ENCODE measurements at regions not wholly inside any gene's neighbourhood (a gene's known extent, or its start where the extent isn't known, plus 50 kb on each side); places are given as distances from the start of the nearest gene placed in this dataset.
"Not testable (repeated sequence)": the region's sequence is repeated elsewhere in the genome, so short reads cannot be mapped to it uniquely, and the experiment has no call there.

DNA sequence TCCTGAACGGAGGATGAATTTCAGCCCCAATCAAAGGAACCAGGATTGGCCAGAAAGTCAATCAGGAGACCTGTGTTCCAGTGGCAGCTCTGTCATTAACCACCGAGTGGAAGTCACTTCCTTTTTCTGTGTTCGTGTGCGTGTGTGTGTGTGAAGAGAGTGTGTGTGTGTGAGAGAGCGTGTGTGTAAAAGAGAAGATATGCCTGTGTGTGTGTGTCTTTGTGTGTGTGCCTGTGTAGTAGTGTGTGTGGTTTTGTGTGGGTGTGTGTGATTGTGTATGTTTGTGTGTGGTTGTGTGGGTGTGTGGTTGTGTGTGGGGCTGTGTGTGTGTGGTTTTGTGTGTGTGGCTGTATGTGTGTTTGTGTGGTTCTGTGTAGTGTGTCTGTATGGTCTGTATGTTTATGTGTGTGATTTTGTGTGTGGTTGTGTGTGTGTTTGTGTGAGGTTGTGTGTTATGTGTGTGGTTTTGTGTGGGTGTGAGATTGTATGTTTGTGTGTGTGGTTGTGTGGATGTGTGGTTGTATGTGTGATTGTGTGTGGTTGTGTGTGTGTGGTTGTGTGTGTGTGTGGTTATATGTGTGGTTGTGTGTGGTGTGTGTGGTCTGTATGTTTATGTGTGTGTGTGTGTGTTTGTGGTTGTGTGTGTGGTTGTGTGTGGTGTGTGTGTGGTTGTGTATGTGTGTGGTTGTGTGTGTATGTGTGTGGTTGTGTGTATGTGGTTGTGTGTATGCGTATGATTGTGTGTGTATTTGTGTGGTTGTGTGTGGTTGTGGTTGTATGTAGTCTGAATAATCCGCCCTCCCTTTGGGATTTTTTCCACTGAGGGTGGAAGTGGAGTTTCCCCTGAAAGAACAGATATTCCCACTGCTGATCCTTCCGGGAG lies 314.4 kb downstream of the SHQ1 start:
- DNase-seq = no peak

DNA sequence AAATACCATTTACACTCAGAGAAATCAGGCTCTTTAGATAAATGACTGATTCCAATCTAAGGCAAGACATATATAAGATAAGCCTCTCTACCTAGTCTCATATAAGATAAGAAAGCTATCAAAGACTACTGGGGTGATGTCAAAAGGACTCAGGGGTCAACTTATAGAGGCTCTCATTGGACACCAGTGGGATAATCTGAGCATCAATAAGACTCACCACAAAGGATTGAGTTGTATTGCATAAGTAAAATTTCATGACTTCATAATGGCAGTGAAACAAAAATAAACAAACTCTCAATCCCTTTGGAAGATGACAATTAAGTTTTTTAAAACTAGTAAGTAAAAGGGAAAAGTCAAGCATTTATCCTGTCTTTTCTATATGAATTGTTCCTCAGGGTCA lies 317.8 kb downstream of the SHQ1 start:
- DNase-seq = no peak

DNA sequence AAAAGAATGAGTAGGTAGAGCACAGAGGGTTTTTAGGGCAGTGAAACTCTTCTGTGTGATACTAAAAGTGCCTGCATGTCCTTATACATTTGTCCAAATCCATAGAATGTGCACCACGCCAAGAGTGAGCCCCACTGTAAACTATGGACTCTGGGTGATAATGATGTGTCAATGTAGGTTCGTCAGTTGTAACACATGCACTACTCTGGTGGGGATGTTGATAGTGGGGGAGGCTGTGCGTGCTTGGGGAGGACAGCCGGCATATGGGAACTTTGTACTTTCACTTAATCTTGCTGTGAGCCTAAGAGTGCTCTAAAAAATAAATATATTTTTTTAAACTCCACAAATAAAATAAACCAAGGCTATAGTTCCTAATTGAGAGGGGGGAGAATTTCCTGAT lies 319.2 kb downstream of the SHQ1 start:
- DNase-seq = no peak

DNA sequence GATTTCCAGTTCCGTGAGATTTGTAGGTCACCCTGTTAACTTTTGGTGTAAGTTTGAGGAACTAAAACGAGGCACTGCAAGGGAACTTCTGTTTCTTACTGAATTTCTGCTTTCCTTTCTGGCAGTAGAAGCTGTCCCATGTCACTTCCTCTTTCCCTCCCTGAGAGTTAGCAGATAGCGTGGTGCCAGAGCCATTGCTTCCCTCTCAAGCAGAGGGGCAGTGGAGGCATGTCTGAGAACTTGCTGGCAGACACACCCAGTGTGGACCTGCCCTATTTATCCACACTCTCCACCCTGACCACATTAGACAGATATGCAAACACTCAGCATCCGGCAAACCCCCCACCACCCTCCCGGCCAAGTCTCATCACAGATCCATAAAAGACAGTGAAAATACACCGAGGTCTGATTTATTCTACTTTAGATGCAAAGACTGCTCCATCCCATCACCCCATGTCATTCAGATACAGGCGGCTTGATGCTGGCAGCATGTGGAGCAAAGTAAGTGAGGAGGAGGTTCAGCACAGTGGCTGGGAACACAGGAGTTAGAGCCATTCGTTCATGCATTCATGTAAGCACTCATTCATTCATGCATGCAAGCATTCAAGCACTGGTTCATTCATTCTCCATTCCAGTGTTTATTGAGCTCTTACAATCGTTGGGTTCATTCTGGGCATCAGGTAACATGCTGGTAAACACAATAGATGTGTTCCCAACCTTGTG lies 324.7 kb downstream of the SHQ1 start:
- DNase-seq = no peak

DNA sequence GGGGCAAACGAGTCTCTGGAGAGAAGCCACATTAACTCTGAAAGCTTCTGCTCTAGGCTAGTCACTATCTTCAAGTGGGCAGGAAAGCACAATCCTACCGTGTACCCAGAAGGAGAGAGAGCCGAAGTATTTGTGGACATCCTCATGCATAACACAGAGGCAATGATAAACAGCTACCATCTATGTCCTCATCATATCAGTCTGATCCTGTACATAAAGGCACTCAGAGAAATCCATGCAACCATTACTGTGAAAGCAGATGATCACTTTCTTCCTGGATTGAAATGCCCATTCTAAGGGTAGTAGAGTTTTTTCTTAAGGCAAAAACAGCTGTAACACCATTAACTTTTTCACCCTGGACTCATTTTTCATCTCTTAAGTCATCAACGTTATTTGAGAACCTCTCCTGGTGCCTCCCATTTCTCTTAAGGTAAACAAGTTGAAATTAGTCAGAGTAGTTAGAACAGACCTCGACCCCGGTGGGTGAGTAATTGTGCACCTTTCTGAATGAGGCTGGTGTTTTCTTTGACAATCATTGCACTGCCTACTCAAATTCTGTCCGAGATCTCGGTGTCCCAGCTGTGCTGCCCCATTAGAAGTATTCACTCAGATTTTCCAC lies 327.4 kb downstream of the SHQ1 start:
- no peak for DNase-seq

DNA sequence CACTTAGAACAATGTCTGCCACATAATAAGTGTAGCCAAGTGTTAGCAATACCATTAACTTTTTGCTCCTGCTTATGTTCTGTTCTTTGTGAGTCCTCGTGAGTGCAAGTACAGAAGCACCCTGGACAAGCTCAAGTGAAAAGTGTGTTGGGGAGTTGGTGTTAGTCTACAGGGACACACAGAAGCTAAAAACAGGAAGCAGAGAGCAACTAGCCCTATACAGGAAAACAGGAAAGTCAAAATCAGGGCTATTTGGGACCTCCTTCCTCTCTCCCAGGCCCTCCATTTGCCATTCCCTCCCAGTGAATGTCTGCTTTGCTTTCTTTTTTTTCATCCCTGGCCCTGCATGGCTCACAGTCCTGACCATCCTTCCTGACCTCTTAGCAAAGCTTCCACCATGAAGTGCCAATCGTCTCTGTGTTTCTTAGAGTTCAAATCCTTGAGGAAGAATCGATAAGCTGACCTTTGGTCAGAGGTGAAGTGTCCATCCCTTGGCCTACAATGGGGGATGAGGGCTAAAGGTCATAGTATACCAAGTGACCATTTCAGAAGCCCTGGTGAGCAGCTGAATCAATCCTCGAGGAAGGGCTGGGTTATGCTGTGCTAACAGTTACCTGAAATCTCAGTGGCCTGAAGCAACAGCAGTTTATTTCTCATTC lies 328.2 kb downstream of the SHQ1 start:
- DNase-seq = no peak

DNA sequence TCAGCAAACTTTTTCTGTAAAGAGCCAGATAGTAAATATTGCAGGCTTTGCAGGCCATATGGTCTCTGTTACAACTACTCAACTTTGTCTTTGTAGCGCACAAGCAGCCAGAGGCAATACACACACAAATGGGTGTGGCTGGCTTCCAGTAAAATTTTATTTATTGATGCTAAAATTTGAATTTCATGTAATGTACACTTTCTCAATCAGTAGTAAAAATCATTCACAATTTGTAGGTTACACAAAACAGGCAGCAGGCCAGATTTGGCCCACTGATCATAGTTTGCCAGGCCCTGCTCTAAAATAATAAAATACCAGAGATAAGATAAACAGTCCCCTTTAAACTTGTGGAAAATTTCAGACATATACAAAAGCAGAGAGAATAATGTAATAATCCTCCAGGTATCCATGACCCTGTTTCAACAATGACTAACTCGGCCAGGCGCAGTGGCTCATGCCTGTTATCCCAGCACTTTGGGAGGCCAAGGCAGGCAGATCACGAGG lies 330.3 kb downstream of the SHQ1 start:
- no peak for DNase-seq

DNA sequence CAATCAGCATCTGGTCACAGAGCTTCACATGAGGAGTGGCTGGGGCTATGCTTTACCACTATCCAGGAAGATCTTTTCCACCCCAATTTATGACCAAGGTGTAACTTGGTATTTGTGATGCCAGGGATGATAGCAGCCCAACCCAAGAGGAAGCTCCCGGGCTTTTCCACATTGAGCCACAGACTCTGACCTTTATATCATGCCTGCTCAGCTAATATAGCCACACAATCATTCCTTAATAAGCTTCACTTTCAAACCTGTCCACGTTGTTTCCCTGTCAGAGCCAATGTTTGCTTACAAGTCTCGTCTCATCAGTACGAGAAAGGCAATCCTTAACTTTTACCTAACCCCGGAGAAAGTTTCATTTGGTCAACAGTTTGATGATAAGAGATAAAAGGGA lies 330.9 kb downstream of the SHQ1 start:
- DNase-seq = no peak

DNA sequence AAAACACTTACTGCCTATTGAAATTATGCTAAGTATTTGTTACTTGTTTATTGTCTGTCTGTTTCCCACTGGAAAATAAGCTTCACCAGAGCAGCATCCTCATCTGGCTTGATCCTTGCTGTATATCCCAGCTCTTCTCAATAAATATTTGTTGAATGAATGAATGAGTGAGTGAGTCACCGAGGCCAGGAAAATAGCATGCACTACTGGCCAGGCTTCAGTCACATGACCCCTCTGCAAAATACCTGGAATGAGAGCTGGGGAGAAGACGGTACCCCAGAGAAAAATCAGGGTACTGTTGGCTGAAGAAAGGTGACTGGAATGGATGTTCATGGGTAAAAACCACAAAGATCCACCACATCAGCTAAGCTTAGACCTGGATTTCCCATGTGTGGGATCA lies 331.9 kb downstream of the SHQ1 start:
- DNase-seq = no peak

DNA sequence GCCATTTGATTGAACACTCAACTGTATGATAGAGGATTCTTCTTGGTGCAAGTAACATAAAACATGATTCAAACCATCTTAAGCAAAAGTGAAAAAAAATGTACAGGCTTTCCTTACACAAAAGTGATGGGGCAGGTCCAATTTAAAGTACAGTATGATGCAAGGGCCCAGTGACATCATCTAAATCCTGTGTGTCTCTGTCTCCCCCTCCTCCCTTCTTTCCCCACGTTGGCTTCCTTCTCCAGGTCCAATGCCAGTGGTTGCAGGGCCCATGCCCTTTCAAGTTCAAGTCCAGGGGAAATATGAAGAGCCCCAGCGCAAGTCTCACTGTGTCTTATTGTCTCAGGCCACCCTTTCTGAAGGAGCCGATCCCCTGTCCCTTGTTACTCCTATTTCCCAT lies 332.3 kb downstream of the SHQ1 start:
- DNase-seq = no peak

DNA sequence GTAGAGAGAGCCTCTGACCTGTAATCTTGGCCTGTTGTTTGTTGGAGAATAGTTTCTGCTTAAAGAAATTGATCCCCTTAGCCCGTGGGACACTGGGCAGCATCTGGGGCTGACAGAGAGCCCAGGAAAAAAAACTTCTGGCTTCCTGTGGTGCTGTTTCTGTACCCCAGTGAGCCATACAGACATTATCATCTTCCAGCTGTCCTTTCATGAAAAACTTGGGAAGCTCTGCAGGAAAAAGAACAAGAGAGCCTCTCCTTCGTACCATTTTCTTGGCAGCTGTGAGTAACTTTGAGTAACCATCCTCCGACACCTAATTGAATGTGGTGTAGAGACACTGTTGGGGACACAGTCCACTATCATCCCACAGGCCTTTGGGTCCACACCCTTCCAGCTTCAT lies 333.0 kb downstream of the SHQ1 start:
- no peak for DNase-seq

DNA sequence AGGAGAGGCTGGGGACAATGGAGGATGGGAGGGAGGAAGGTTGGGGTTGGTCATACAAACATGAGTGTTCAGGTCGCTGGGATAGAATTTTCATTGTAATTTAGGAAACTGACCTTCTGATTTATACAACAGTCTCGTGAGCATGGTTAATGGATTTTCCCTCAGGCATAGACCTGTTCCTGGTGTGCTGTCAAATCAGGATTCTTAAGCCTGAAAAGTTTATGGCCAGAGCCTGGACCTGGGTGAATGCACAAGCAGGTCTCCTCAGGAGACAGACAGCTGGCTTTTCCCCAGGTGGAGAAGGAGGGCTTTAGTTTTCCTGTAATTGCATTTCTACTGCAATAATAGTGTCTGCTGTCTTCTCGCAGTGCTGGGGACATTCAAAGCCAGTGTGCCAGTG lies 338.0 kb downstream of the SHQ1 start:
- no peak for DNase-seq

DNA sequence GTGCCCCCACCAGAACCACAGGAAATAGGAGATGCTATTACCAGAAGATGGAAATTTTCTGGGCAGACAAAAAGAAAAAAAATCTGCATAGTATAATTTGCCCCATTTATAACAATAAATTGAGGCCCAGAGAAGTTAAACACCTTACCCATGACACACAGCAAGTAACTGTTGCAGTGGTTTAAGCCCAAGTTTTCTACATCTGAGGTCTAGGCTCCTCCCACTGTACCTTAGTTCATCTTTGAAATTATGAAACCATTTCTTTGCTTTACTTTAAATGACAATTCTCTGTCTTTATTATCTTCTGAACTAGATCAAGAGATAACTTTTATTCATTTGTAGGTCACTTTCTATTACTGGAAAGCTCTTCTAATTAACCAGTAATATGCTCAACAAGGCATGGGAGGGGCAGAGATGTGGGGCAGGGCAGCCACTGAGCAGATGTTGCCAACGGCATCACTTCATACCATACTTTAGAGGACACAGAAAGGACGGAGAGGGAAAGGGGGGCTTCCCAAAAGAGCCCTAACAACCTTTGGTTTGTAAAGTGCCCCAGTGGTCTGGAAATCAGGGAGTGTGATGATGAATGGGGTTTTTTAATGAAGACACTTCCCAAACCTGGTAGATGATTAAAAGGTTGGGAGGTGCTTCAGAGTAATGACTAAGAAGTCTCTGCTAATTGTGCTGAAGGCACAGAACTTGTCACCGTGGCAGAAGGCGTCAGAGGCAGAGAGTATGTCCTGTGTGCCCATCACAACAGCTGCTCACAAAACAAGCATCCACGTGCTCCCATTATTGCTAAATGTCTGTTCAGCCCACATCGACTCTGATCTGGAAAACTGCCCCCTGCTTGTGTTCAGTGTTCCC lies 342.5 kb downstream of the SHQ1 start:
- no peak for DNase-seq

DNA sequence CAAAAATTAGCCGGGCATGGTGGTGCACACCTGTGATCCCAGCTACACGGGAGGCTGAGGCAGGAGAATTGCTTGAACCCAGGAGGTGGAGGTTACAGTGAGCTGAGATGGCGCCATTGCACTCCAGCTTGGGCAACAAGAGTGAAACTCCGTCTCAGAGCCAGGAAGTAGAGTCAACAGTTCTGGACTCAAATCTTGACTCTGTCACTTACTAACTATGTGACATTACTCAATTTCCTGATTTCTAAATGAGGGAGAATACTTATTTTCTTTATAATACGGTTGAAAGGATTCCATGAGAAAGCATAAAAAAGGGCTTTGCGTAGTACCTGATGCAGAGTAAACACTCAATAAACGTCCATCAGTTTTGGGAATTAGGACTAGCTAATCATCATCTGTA lies 350.7 kb downstream of the SHQ1 start:
- DNase-seq = not testable (repeated sequence)

DNA sequence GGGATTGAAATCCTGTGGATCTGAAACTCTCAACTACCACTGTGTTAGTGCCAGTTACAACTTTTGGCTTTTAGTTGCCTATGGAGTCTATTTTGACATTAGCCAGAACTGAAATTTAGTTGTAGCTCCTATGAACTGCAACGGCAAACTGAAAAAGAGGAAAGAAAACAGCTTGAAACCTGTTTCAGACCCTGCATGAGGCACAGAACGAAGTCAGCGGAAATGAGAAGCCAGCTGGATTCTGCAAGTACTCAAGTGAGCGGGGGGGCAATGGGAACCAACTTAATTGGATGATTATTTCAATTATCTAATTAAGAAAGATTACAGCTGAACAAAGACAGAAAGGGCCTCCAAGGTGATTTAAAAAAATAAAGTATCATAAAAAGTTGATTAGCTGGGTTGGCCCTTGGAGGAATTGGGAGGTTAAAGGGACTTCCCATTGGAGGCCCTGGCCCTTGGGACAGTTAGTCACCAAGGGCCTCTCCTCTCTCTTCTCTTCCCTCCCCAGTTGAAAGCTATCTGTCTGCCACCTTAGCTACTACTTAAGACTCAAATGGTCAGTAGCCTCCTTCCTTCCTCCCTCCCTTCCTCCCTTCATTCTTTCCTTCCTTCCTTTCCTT lies 352.1 kb downstream of the SHQ1 start:
- DNase-seq = no peak

DNA sequence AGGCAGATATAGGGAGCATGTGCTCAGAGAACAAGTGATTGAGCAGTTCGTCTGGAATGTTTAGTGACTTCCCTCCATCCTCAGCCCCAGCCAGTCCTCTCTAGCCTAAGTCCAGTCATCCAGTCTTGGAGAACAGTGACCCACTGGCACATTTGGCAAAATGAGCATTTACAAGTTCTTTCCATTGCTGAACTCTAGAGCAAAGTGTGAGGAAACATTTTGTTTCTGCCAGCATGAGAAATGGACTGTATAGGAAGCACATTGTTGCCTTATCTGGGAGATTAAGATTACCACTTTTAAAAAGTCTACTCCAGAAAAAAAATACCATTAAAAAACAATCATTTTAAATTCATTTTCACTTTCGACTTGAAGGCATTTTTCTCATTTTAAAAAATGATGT lies 353.6 kb downstream of the SHQ1 start:
- no peak for DNase-seq

DNA sequence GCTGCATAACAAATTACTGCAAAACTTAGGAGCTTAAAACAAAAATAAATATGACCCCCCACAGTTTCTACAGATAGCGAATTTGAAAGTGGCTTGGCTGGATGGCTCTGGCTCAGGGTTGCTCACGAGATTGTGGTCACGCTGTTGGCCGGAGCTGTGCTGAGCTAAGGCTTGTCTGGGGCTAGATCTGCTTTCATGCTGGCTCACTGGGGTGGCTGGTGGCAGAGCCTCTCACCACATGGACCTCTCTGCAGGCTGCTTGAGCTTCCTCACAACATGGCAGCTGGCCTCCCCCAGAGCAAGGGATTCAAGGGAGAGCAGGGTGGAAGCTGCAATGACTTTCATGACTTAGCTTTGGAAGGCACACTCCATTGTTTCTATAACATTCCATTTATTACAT lies 354.1 kb downstream of the SHQ1 start:
- DNase-seq = no peak

DNA sequence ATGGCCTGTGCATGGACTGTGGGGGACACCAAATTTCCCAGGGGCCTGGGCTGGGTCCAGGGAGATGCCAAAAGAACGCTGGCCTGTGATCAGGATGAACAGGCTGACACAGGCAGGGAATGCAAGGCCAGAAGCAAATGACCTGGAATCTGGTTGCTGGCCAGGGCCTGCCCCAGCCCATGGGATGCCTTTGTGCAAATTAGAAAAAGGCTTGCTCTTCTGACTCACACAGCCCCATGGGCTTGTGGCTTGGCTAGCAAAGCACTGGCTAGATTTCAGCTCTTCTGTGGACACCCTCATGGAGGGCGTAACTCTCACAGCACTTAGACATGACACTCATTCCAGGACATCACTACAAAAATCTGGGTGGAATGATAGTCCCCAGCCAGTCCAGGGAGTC lies 356.0 kb downstream of the SHQ1 start:
- DNase-seq = peak; percentile 66

DNA sequence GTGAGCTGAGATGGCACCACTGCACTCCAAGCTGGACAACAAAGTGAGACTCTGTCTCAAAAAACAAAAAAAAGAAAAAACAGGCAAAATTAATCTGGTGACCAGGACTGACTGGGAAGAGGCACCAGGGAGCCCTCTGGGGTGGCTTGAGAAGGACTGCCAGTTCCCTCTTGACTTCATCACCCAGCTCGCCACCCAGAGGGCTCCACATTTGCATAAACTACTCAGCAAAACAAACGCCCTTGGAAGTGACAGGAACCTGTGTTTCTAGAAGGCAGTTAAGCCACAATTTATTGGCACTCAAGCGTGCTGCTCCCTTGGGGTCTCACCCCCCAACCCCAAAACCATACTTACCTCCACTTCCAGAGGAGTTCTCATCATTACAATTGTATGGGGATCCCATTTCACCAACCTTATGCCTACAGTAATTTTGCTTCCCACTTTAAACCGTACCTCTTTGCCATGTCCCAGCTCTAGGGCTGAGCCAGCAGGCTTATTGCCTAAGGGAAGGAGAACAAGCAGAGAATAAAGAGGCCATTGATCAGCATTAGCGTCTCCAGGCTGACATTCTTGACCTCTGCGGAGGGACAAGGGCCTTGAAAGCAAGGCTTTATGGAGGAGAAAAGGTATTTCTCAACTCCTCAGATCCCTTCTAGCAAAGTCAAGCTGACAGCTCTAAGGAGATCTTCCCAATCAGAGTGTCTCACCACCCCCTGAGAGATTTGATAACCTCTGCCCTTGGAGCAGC lies 357.4 kb downstream of the SHQ1 start:
- no peak for DNase-seq

DNA sequence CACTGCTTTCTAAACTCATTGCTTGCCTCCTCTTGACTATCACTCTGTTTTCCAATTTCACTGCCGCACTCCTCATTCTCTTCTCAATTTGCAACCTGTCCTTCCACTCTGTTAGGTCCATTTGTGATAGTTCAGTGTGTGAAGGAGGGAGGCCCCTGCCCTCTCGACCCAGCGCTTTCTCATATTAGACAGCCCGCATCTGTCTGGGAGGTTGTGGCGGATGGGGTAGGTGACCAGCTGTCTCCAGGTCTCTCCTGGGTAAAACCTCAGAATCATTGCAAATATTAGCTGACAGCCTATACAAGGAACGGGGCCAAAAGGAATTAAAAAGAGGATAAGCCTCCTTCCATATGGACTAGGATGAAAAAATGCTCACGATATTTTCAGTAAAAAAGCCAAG lies 358.3 kb downstream of the SHQ1 start:
- no peak for DNase-seq

DNA sequence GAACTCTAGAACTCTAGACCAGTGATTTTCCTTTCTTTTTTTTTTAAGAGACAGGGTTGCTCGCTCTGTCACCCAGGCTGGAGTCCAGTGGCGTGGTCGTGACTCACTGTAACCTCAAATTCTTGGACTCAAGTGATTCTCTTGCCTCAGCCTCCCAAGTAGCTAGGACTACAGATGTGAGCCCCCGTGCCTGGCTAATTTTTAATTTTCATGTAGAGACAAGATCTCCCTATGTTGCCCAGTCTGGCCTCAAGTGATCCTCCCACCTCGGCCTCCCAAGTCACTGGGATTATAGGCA lies 359.6 kb downstream of the SHQ1 start:
- no peak for DNase-seq
